ENCODE measurements at regions not wholly inside any gene's neighbourhood (a gene's known extent, or its start where the extent isn't known, plus 50 kb on each side); places are given as distances from the start of the nearest gene placed in this dataset.

DNA sequence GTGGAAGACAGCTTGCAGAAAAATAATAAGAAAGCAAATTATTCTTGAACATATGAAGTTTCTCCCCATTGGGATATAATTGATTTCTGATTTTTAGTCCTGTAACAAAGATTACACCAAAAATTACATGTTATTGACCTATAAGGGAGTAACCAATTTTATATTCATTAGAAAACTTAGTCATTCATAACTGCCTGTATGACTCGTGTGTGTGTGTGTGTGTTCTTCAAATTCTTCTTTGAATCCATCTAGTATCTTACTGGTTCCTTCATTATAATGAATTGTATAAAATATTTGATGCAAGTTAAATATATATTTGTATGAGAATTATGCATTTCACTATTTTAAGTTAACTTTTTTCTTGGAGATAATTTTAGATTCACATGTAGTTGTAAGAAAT lies 310.4 kb downstream of the HAO1 start:
- TF ChIP-seq EZH2 (optimal IDR thresholded peaks at IDR 0.05; ENCODE audit: low read depth, low read length) = no peak
- TF ChIP-seq, protein P1, sequence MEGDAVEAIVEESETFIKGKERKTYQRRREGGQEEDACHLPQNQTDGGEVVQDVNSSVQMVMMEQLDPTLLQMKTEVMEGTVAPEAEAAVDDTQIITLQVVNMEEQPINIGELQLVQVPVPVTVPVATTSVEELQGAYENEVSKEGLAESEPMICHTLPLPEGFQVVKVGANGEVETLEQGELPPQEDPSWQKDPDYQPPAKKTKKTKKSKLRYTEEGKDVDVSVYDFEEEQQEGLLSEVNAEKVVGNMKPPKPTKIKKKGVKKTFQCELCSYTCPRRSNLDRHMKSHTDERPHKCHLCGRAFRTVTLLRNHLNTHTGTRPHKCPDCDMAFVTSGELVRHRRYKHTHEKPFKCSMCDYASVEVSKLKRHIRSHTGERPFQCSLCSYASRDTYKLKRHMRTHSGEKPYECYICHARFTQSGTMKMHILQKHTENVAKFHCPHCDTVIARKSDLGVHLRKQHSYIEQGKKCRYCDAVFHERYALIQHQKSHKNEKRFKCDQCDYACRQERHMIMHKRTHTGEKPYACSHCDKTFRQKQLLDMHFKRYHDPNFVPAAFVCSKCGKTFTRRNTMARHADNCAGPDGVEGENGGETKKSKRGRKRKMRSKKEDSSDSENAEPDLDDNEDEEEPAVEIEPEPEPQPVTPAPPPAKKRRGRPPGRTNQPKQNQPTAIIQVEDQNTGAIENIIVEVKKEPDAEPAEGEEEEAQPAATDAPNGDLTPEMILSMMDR (IDR thresholded peaks at IDR 0.05; ENCODE audit: low read length) = no peak
- no peak for TF ChIP-seq EZH2phosphoT487 (IDR thresholded peaks at IDR 0.05; ENCODE audit: low read length)
- Histone ChIP-seq H3K9me2 (replicated peaks; ENCODE audit: insufficient read depth, low read length) (no peaks in the 10 kb centered on the region), H2AFZ (ENCODE audit: low read length) (no peak overlapping the region), H3K9ac (ENCODE audit: low read length) (no peak overlapping the region), H3K9me3 (replicated peaks; ENCODE audit: insufficient read depth, low read length) (no peaks in the 10 kb centered on the region), H3K79me2 (ENCODE audit: low read length) (no peaks in the 10 kb centered on the region), H4K20me1 (ENCODE audit: insufficient read depth, low read length) (no peaks in the 10 kb centered on the region), H3K4me2 (ENCODE audit: low read depth, low read length) (no peak overlapping the region), H3K36me3 (replicated peaks; ENCODE audit: insufficient read depth, low read length) (no peaks in the 10 kb centered on the region), H3K27ac (ENCODE audit: low read length) (no peak overlapping the region), H3F3A (ENCODE audit: insufficient read depth, low read length) (no peaks in the 10 kb centered on the region), H3K4me1 (ENCODE audit: low read length) (no peaks in the 10 kb centered on the region), H3K27me3 (replicated peaks; ENCODE audit: insufficient read depth, low read length) (no peaks in the 10 kb centered on the region), H3K4me3 (ENCODE audit: low read length) (no peak overlapping the region)
- no peak for DNase-seq

DNA sequence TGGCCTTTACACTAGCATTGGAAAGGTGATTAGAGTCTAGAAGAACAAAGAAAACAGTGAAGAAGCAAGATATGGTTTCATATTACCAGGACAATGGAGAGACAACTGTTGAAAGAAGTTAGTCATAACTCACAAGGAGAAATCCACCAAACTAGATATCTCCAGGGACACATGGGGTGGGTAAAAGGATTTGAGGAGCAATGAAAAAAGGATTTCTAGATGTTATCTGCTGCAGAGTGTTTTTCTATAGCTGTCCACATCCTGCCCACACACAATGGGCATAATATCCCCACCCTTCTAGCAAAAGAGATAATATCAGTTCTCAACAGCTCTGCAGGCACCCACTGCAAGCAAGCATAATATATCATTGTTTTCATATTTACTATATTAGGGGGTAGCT lies 303.1 kb downstream of the HAO1 start:
- TF ChIP-seq EZH2 (optimal IDR thresholded peaks at IDR 0.05; ENCODE audit: low read depth, low read length) (no peak), EZH2phosphoT487 (IDR thresholded peaks at IDR 0.05; ENCODE audit: low read length) (no peak)
- TF ChIP-seq, protein P1 (IDR thresholded peaks at IDR 0.05; ENCODE audit: low read length) = no peak
- H3K4me3 ChIP-seq (ENCODE audit: low read length) = no peak overlapping the region
- no peaks in the 10 kb centered on the region for H3F3A ChIP-seq (ENCODE audit: insufficient read depth, low read length)
- no peak overlapping the region for H3K4me2 ChIP-seq (ENCODE audit: low read depth, low read length)
- no peaks in the 10 kb centered on the region for H3K4me1 ChIP-seq (ENCODE audit: low read length)
- no peaks in the 10 kb centered on the region for H3K9me3 ChIP-seq (replicated peaks; ENCODE audit: insufficient read depth, low read length)
- peak; percentile 1 for DNase-seq
- no peak overlapping the region for H3K27ac ChIP-seq (ENCODE audit: low read length)
- no peaks in the 10 kb centered on the region for H3K27me3 ChIP-seq (replicated peaks; ENCODE audit: insufficient read depth, low read length)
- no peaks in the 10 kb centered on the region for H3K9me2 ChIP-seq (replicated peaks; ENCODE audit: insufficient read depth, low read length)
- no peaks in the 10 kb centered on the region for H3K79me2 ChIP-seq (ENCODE audit: low read length)
- H3K36me3 ChIP-seq (replicated peaks; ENCODE audit: insufficient read depth, low read length) = no peaks in the 10 kb centered on the region
- H3K9ac ChIP-seq (ENCODE audit: low read length) = no peak overlapping the region
- no peak overlapping the region for H2AFZ ChIP-seq (ENCODE audit: low read length)
- H4K20me1 ChIP-seq (ENCODE audit: insufficient read depth, low read length) = no peaks in the 10 kb centered on the region

DNA sequence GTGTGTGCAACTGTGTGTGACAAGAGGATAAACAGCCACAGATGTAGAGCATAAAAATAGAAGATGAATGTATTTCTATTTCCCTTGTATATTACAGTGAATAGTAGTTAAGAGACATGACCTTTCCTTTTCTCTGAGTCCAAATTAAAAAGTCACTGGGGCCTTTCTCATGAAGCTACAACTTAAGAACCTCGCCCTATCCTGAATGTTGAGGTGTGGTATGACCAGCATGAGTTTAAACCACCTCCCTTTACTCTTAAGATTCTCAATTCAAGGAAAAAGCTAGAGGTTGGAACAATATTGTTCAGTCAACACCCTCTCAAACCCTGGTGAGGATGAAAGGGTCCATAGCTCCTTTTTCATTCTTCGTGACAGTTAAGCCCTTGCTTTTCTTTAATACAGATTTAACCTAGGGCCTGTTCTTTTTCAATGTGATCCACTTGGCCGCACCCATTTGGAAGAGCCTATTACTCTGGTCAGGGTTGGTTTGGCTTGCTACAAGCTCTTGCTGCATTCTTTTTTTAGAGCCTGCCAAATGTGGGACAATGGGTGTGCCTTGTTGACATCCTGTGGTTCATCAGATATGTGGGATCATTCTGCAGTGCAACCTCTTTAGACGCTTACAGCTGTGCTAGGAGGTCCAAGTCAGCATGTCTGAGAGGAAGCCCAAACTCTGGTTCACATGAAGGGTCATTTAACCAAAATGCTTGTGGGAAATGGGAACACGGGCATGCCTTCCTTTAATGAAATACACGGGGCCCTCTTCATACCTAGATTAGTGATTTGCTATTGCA lies 290.0 kb downstream of the HAO1 start:
- Histone ChIP-seq H3K4me1 (ENCODE audit: low read length) (no peaks in the 10 kb centered on the region), H3K27me3 (replicated peaks; ENCODE audit: insufficient read depth, low read length) (no peaks in the 10 kb centered on the region), H3K9me2 (replicated peaks; ENCODE audit: insufficient read depth, low read length) (no peaks in the 10 kb centered on the region), H2AFZ (ENCODE audit: low read length) (no peak overlapping the region), H3K4me2 (ENCODE audit: low read depth, low read length) (no peak overlapping the region), H3K27ac (ENCODE audit: low read length) (no peak overlapping the region), H3F3A (ENCODE audit: insufficient read depth, low read length) (no peaks in the 10 kb centered on the region), H3K9me3 (replicated peaks; ENCODE audit: insufficient read depth, low read length) (no peaks in the 10 kb centered on the region), H3K36me3 (replicated peaks; ENCODE audit: insufficient read depth, low read length) (no peaks in the 10 kb centered on the region), H3K9ac (ENCODE audit: low read length) (no peak overlapping the region), H4K20me1 (ENCODE audit: insufficient read depth, low read length) (no peaks in the 10 kb centered on the region), H3K79me2 (ENCODE audit: low read length) (no peaks in the 10 kb centered on the region), H3K4me3 (ENCODE audit: low read length) (no peak overlapping the region)
- TF ChIP-seq EZH2 (optimal IDR thresholded peaks at IDR 0.05; ENCODE audit: low read depth, low read length) (no peak), EZH2phosphoT487 (IDR thresholded peaks at IDR 0.05; ENCODE audit: low read length) (no peak)
- TF ChIP-seq, protein P1 (IDR thresholded peaks at IDR 0.05; ENCODE audit: low read length) = no peak
- no peak for DNase-seq
